ENCODE measurements at regions not wholly inside any gene's neighbourhood (a gene's known extent, or its start where the extent isn't known, plus 50 kb on each side); places are given as distances from the start of the nearest gene placed in this dataset.

DNA sequence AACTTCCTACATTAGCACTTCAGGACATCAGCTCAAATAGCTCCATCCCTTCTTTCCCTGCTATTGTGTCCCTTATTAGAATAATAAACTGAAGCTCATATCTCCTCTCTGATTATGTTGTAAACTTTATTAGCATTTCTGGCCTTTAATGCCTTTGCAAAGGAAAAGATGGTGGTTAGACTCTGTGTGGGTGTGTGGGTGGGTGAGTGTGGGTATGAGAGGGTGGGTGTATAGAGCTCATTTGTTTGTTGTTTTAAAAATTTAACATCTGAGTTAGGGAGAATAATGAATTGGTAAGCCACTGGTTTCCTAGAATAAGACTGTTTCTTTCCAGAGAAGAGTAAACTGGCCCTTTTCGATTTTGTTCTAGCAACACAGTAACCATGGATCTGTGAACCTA, 70.6 kb upstream of the L3MBTL3 start:
- POLR2A ChIA-PET (ENCODE audit: unreplicated experiment), result no interaction called here
- dilution Hi-C loops (cut with HindIII; ENCODE audit: low sequenced_read_pairs, unreplicated experiment), result no loop called here
- CTCF ChIA-PET, result interaction anchor here (0.5 kb wide), 1 partner anchor 12 kb away, joined by 3 read pairs; no protein-coding TSS in a partner anchor

More for the DNA sequence above, 70.6 kb upstream of the L3MBTL3 start:
- no peaks in the 10 kb centered on the region for H3K9me3 ChIP-seq (ENCODE audit: control insufficient read depth, insufficient read depth, low read length)
- WGBS, 2 experiments (ENCODE audit: extremely low coverage in 2 of 2, insufficient read length in 1 of 2), result no CpG with 5 or more reads among the region's 1 CpG
- no peak overlapping the region for H3K4ac ChIP-seq (ENCODE audit: low read depth, low read length)
- H2BK15ac ChIP-seq (ENCODE audit: low read depth, low read length), result no peak overlapping the region
- H3K4me1 ChIP-seq (ENCODE audit: control insufficient read depth, insufficient read depth, low read length), result no peaks in the 10 kb centered on the region
- H3K18ac ChIP-seq (ENCODE audit: low read depth, low read length), result no peak overlapping the region
- no peak overlapping the region for H4K5ac ChIP-seq (ENCODE audit: low read depth, low read length)
- no peak overlapping the region for H2AFZ ChIP-seq (replicated peaks; ENCODE audit: low read length, poor library complexity)
- H2AK9ac ChIP-seq (replicated peaks; ENCODE audit: low read depth, low read length, poor library complexity), result no peak overlapping the region
- no peak overlapping the region for H2BK20ac ChIP-seq (ENCODE audit: low read depth, low read length)
- no peak overlapping the region for H4K91ac ChIP-seq (ENCODE audit: insufficient read depth, low read depth, low read length)
- H4K8ac ChIP-seq (ENCODE audit: low read depth in 2 of 2, low read length in 2 of 2), result no peak overlapping the region
- in situ Hi-C loops (cut with MboI; ENCODE audit: low sequenced_read_pairs), result no loop called here
- H2AK5ac ChIP-seq (ENCODE audit: low read depth, low read length), result no peak overlapping the region
- no peaks in the 10 kb centered on the region for H4K20me1 ChIP-seq (ENCODE audit: insufficient read depth, low read length)
- peaks cover 3% of the 10 kb centered on the region for H3K9me1 ChIP-seq (ENCODE audit: insufficient read depth, low read length)
- H3K36me3 ChIP-seq (ENCODE audit: control insufficient read depth, insufficient read depth, low read length), result no peaks in the 10 kb centered on the region
- BruUV-seq (replicated peaks), result no TSS peak
- H3K9ac ChIP-seq (ENCODE audit: low read depth, low read length), result no peak overlapping the region
- H3K4me2 ChIP-seq (ENCODE audit: low read depth, low read length), result no peak overlapping the region
- H3K27ac ChIP-seq (ENCODE audit: insufficient read depth, low read length), result no peak overlapping the region
- no peak overlapping the region for H2BK120ac ChIP-seq (ENCODE audit: low read depth, low read length)
- intact Hi-C loops (cut with micrococcal nuclease), result no loop called here
- no peaks in the 10 kb centered on the region for H3K27me3 ChIP-seq (ENCODE audit: control insufficient read depth, insufficient read depth, low read length)
- H3K79me1 ChIP-seq (ENCODE audit: low read depth in 1 of 2, low read length in 2 of 2), result no peaks in the 10 kb centered on the region
- ATAC-seq (ENCODE audit: low read depth), result no peak
- H2BK5ac ChIP-seq (ENCODE audit: low read depth, low read length, poor library complexity, severe bottlenecking), result no peak overlapping the region
- H3K56ac ChIP-seq (ENCODE audit: extremely low read depth, insufficient read depth, low read length), result no peak overlapping the region
- no peak overlapping the region for H3K23ac ChIP-seq (ENCODE audit: low read depth, low read length)
- DNase-seq, result no peak
- TF ChIP-seq NFE2L2 (IDR thresholded peaks at IDR 0.05; ENCODE audit: low read depth, low read length) (no peak), RAD21 (IDR thresholded peaks at IDR 0.05; ENCODE audit: low read length) (no peak), FOS (IDR thresholded peaks at IDR 0.05; ENCODE audit: low read depth, low read length) (no peak), MXI1 (IDR thresholded peaks at IDR 0.05; ENCODE audit: borderline replicate concordance, low read depth, low read length) (no peak), CEBPB (IDR thresholded peaks at IDR 0.05; ENCODE audit: low read depth, low read length) (no peak), SMC3 (IDR thresholded peaks at IDR 0.05; ENCODE audit: low read depth, low read length) (no peak), MAZ (IDR thresholded peaks at IDR 0.05; ENCODE audit: borderline replicate concordance, low read depth, low read length) (no peak), BHLHE40 (IDR thresholded peaks at IDR 0.05; ENCODE audit: low read depth, low read length) (no peak)
- TF ChIP-seq, protein P1, sequence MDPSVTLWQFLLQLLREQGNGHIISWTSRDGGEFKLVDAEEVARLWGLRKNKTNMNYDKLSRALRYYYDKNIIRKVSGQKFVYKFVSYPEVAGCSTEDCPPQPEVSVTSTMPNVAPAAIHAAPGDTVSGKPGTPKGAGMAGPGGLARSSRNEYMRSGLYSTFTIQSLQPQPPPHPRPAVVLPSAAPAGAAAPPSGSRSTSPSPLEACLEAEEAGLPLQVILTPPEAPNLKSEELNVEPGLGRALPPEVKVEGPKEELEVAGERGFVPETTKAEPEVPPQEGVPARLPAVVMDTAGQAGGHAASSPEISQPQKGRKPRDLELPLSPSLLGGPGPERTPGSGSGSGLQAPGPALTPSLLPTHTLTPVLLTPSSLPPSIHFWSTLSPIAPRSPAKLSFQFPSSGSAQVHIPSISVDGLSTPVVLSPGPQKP (IDR thresholded peaks at IDR 0.05; ENCODE audit: borderline replicate concordance, low read depth, low read length), result no peak
- TF ChIP-seq, protein P2, sequence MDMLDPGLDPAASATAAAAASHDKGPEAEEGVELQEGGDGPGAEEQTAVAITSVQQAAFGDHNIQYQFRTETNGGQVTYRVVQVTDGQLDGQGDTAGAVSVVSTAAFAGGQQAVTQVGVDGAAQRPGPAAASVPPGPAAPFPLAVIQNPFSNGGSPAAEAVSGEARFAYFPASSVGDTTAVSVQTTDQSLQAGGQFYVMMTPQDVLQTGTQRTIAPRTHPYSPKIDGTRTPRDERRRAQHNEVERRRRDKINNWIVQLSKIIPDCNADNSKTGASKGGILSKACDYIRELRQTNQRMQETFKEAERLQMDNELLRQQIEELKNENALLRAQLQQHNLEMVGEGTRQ (IDR thresholded peaks at IDR 0.05; ENCODE audit: low read depth, low read length), result no peak
- H3K14ac ChIP-seq (replicated peaks; ENCODE audit: low read depth, low read length), result 0 out of 2 replicates have a peak overlapping the region, but pooled peaks have one; percentile 21
- H3K4me3 ChIP-seq (ENCODE audit: insufficient read depth, low read depth, low read length), result no peak overlapping the region

Data from IMR-90 (cell line).